Coronary artery (tissue), 2 donors: ENCODE measurements at regions not wholly inside any gene's neighbourhood (a gene's known extent, or its start where the extent isn't known, plus 50 kb on each side); places are given as distances from the start of the nearest gene placed in this dataset.
"Not testable (repeated sequence)": the region's sequence is repeated elsewhere in the genome, so short reads cannot be mapped to it uniquely, and the experiment has no call there.

ENCODE experiments used
- DNase-seq: peaks from one replicate; pipeline ENCODE4 v3.0.0-alpha.2; 2017; ENCODE audit warnings: low spot score
- H3K27ac ChIP-seq, 2 donors: fragments of 200-600 bp; sonication (generic); one replicate each; pipeline ENCODE4 v1.5.1; 2016 to 2019
- H3K4me3 ChIP-seq: fragments of 200-600 bp; sonication (generic); 2 replicates; pipeline ENCODE4 v1.5.1; 2016; ENCODE audit warnings: mild to moderate bottlenecking, moderate library complexity
- TF ChIP-seq, protein P1 (sequence below): fragments of 200-600 bp; sonication (generic); IDR thresholded peaks from one replicate; pipeline ENCODE4 v1.5.1; 2019; ENCODE audit warnings: antibody characterized with exemption

GRCh38 chrY:11099004-11099403 lies 1571.3 kb downstream of the TSPY10 start:
- Histone ChIP-seq H3K27ac (no peak overlapping the region), H3K4me3 (no peak overlapping the region)
- TF ChIP-seq, protein P1, sequence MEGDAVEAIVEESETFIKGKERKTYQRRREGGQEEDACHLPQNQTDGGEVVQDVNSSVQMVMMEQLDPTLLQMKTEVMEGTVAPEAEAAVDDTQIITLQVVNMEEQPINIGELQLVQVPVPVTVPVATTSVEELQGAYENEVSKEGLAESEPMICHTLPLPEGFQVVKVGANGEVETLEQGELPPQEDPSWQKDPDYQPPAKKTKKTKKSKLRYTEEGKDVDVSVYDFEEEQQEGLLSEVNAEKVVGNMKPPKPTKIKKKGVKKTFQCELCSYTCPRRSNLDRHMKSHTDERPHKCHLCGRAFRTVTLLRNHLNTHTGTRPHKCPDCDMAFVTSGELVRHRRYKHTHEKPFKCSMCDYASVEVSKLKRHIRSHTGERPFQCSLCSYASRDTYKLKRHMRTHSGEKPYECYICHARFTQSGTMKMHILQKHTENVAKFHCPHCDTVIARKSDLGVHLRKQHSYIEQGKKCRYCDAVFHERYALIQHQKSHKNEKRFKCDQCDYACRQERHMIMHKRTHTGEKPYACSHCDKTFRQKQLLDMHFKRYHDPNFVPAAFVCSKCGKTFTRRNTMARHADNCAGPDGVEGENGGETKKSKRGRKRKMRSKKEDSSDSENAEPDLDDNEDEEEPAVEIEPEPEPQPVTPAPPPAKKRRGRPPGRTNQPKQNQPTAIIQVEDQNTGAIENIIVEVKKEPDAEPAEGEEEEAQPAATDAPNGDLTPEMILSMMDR: no peak
- DNase-seq: peak; percentile 31

GRCh38 chrY:11100472-11100871 lies 1572.8 kb downstream of the TSPY10 start:
- not testable (repeated sequence) for H3K27ac ChIP-seq, H3K4me3 ChIP-seq
- DNase-seq: peak; percentile 52

DNA sequence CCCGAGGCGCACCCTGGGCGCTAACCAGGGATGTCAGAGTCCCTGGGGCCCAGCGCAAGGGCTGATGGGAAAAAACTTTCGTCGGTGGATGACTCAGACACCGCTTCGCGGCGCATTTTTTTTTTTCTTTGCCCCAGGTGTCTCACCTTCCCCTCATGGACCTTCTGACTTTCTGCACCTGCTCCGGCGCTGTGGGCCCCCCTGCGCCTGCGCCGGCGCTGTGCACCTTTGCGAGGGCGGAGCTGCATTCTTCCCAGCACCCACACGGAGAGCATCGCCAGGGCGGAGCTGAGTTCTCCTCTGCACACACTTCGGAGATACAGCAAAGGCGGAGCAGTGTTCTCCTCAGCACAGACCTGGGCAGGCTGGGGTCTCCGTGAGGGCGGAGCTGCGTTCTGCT lies 1575.3 kb downstream of the TSPY10 start:
- H3K4me3 ChIP-seq, H3K27ac ChIP-seq, DNase-seq: not testable (repeated sequence)

- H3K4me3 ChIP-seq: not testable (repeated sequence)
- DNase-seq: peak; percentile 68
Measured at GRCh38 chrY:11107127-11107918, 1579.6 kb downstream of the TSPY10 start.

GRCh38 chrY:11151724-11152123 lies 1549.3 kb upstream of the USP9Y start:
- H3K4me3 ChIP-seq, DNase-seq, H3K27ac ChIP-seq: not testable (repeated sequence)

More at GRCh38 chrY:11107127-11107918, 1579.6 kb downstream of the TSPY10 start:
- not testable (repeated sequence) for H3K27ac ChIP-seq

DNA sequence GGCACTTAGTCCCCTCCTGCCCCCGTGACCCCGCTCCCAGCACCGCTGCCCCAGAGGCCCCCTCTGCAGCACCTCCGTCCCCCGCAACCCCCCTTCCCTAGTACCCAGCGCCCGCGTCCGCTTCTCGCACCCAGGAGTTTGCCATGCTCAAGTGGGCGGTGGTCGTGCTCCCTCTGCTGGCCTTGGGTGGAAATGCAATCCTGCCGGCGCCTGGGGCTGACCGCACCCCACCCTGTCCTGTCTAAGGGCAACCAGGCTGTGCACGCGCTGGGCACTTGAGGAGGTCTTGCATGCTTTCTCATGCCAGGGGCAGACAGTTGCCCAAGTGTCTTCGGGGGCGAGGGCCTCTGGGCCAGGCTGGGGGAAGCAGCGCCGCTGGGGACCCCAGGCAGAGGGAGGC lies 1544.9 kb upstream of the USP9Y start:
- not testable (repeated sequence) for DNase-seq, H3K27ac ChIP-seq

GRCh38 chrY:11156846-11157245 lies 1544.2 kb upstream of the USP9Y start:
- not testable (repeated sequence) for H3K27ac ChIP-seq, H3K4me3 ChIP-seq, DNase-seq

More for the DNA sequence above, 1544.9 kb upstream of the USP9Y start:
- H3K4me3 ChIP-seq: not testable (repeated sequence)

DNA sequence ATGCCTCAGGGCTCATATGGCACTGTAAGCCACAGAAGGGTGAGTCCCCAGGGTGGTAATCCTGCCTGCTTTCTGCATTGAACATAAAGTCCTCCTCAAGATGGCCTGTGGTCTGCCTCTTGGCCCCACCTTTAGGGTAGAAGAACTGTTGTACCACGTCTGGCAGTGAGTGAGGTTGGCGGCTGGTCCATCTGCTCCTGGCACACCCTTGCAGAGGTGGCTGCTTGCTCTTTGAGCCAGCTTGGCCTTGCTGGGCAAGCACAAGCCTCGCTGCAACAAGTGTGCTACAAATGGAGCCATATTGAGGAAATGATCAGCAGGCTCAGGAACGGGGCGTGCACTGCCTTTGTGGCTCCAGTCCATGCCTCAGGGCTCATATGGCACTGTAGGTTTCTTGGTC lies 1524.0 kb upstream of the USP9Y start:
- H3K27ac ChIP-seq, DNase-seq, H3K4me3 ChIP-seq: not testable (repeated sequence)

DNA sequence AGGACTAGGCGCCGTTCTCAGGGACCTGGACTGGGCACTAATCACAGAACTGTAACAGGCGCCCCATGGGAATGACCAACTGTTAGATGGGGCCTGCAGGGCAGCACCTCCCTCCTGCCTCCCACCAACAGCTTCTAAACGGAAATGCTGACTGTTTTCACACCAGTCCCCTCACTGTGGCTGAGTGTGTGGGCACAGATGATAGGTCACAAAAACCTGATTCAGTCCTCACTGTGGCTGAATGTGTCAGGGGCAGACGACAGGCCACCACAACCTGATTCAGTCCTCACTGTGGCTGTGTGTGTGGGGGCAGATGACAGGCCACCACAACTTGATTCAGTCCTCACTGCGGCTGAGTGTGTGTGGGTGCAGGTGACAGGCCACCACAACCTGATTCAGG lies 1499.9 kb upstream of the USP9Y start:
- not testable (repeated sequence) for H3K4me3 ChIP-seq, DNase-seq, H3K27ac ChIP-seq

DNA sequence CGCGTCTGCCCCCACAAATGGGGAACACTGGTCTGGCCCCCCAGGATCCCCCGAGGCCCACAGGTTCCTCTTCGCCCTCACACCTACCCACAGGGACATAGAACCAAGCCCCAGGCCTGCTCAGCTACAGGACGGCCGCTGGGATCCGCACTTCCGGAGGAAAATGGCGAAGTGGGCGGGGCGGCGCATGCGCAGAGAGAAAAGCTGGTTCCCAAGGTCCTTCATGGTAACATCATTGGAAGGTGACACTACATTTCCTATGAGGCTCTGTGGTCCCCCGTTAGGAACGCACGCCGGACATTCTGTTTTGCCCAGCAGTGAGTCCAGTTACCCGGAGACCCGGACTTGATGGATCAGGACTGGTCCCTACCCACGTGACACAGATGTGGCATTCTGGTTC lies 1486.2 kb upstream of the USP9Y start:
- H3K27ac ChIP-seq, DNase-seq, H3K4me3 ChIP-seq: not testable (repeated sequence)
